DND-41 (cell line): ENCODE measurements at regions not wholly inside any gene's neighbourhood (a gene's known extent, or its start where the extent isn't known, plus 50 kb on each side); places are given as distances from the start of the nearest gene placed in this dataset.

Experiments
- ATAC-seq: fragments of 200-7000 bp; cut with Tn5 transposase; 3 replicates; pipeline ENCODE4 v1.9.1; 2021; ENCODE audit warnings: low read depth; ENCODE audit not compliant: insufficient read depth
- DNase-seq: peaks from one replicate; pipeline ENCODE4 v3.0.0-alpha.2; 2020
- H2AFZ ChIP-seq: 2 replicates; pipeline ENCODE4 v1.6.0; 2012; ENCODE audit warnings: low read depth, low read length
- H3K27ac ChIP-seq: 2 replicates; pipeline ENCODE4 v1.5.1; 2012; ENCODE audit warnings: low read length, inconsistent platforms
- H3K27me3 ChIP-seq: fragments of 200-600 bp; sonication (generic); 2 replicates; pipeline ENCODE4 v1.6.0; 2012; ENCODE audit warnings: low read length, mild to moderate bottlenecking, inconsistent platforms; ENCODE audit not compliant: insufficient read depth, poor library complexity
- H3K36me3 ChIP-seq: 2 replicates; pipeline ENCODE4 v1.5.1; 2012; ENCODE audit warnings: low read length, inconsistent platforms; ENCODE audit not compliant: insufficient read depth
- H3K4me1 ChIP-seq: 2 replicates; pipeline ENCODE4 v1.5.1; 2012; ENCODE audit warnings: mild to moderate bottlenecking, low read length; ENCODE audit not compliant: insufficient read depth
- H3K4me2 ChIP-seq: 2 replicates; pipeline ENCODE4 v1.6.0; 2012; ENCODE audit warnings: mild to moderate bottlenecking, moderate library complexity, low read length, inconsistent platforms; ENCODE audit not compliant: insufficient read depth
- H3K4me3 ChIP-seq, 2 experiments: fragments of 200-600 bp in 1 of 2; shearing (Covaris generic) in 1 of 2; 2 replicates each; pipeline ENCODE4 v1.5.1; 2012 to 2016; ENCODE audit warnings: inconsistent platforms in 2 of 2, low read length in 2 of 2, mild to moderate bottlenecking in 2 of 2, low read depth in 1 of 2, moderate library complexity in 1 of 2
- H3K79me2 ChIP-seq: 2 replicates; pipeline ENCODE4 v1.6.0; 2012; ENCODE audit warnings: low read length, inconsistent platforms; ENCODE audit not compliant: insufficient read depth
- H3K9ac ChIP-seq: 2 replicates; pipeline ENCODE4 v1.6.0; 2012; ENCODE audit warnings: low read depth, mild to moderate bottlenecking, inconsistent platforms, low read length, moderate library complexity
- H3K9me3 ChIP-seq: 2 replicates; pipeline ENCODE4 v1.5.1; 2012; ENCODE audit warnings: low read length, moderate library complexity, mild to moderate bottlenecking, inconsistent platforms; ENCODE audit not compliant: insufficient read depth, severe bottlenecking
- H4K20me1 ChIP-seq: 2 replicates; pipeline ENCODE4 v1.6.0; 2012; ENCODE audit warnings: low read length; ENCODE audit not compliant: insufficient read depth
- CTCF ChIP-seq: IDR thresholded peaks from 2 replicates; pipeline ENCODE4 v1.5.1; 2012; ENCODE audit warnings: borderline replicate concordance, low read length, moderate library complexity, mild to moderate bottlenecking; ENCODE audit not compliant: poor library complexity, severe bottlenecking; ENCODE audit errors: extremely low read depth
- EZH2 ChIP-seq: IDR thresholded peaks from 3 replicates; pipeline ENCODE4 v1.6.1; 2012; ENCODE audit warnings: borderline replicate concordance, low read depth, mild to moderate bottlenecking, moderate library complexity, low read length, inconsistent platforms; ENCODE audit not compliant: severe bottlenecking

- DNase-seq: no peak
- H3K79me2 ChIP-seq: no peaks in the 10 kb centered on the region
- no peak overlapping the region for H3K27ac ChIP-seq
- no peaks in the 10 kb centered on the region for H4K20me1 ChIP-seq
- H3K4me1 ChIP-seq: no peaks in the 10 kb centered on the region
- no peak overlapping the region for H3K4me2 ChIP-seq
- no peaks in the 10 kb centered on the region for H3K9me3 ChIP-seq
- no peaks in the 10 kb centered on the region for H3K36me3 ChIP-seq
- H3K27me3 ChIP-seq: peaks cover 3% of the 10 kb centered on the region
- TF ChIP-seq EZH2: no peak
- TF ChIP-seq CTCF: no peak
- H3K4me3 ChIP-seq: no peak overlapping the region
- no peak overlapping the region for H3K9ac ChIP-seq
- ATAC-seq: no peak
- H2AFZ ChIP-seq: no peak overlapping the region
Measured at GRCh38 chr9:21546949-21547348, 64.8 kb upstream of the IFNE start.

- no peak for DNase-seq
- H4K20me1 ChIP-seq: no peaks in the 10 kb centered on the region
- H3K36me3 ChIP-seq: no peaks in the 10 kb centered on the region
- no peak overlapping the region for H2AFZ ChIP-seq
- no peak for ATAC-seq
- H3K9me3 ChIP-seq: no peaks in the 10 kb centered on the region
- H3K27me3 ChIP-seq: peaks cover 3% of the 10 kb centered on the region
- H3K4me3 ChIP-seq: no peak overlapping the region
- H3K9ac ChIP-seq: no peak overlapping the region
- no peaks in the 10 kb centered on the region for H3K4me1 ChIP-seq
- no peaks in the 10 kb centered on the region for H3K79me2 ChIP-seq
- TF ChIP-seq CTCF: no peak
- TF ChIP-seq EZH2: no peak
- H3K27ac ChIP-seq: no peak overlapping the region
- no peak overlapping the region for H3K4me2 ChIP-seq
Measured at GRCh38 chr9:21549251-21549765, 67.2 kb upstream of the IFNE start.

GRCh38 chr9:21549890-21550289 lies 67.8 kb upstream of the IFNE start:
- H3K4me3 ChIP-seq: no peak overlapping the region
- H3K36me3 ChIP-seq: no peaks in the 10 kb centered on the region
- no peak overlapping the region for H3K27ac ChIP-seq
- DNase-seq: no peak
- no peak overlapping the region for H3K9ac ChIP-seq
- ATAC-seq: no peak
- no peaks in the 10 kb centered on the region for H3K9me3 ChIP-seq
- H2AFZ ChIP-seq: no peak overlapping the region
- H3K79me2 ChIP-seq: no peaks in the 10 kb centered on the region
- H3K4me1 ChIP-seq: no peaks in the 10 kb centered on the region
- H4K20me1 ChIP-seq: no peaks in the 10 kb centered on the region
- TF ChIP-seq EZH2 (no peak), CTCF (no peak)
- no peak overlapping the region for H3K4me2 ChIP-seq
- peaks cover 3% of the 10 kb centered on the region for H3K27me3 ChIP-seq

- H3K4me2 ChIP-seq: no peak overlapping the region
- DNase-seq (no peak), ATAC-seq (no peak)
- no peaks in the 10 kb centered on the region for H4K20me1 ChIP-seq
- H3K4me3 ChIP-seq: no peak overlapping the region
- no peak overlapping the region for H3K27ac ChIP-seq
- no peak overlapping the region for H3K9ac ChIP-seq
- no peaks in the 10 kb centered on the region for H3K4me1 ChIP-seq
- H2AFZ ChIP-seq: no peak overlapping the region
- no peaks in the 10 kb centered on the region for H3K36me3 ChIP-seq
- TF ChIP-seq EZH2: no peak
- no peaks in the 10 kb centered on the region for H3K79me2 ChIP-seq
- H3K9me3 ChIP-seq: no peaks in the 10 kb centered on the region
- H3K27me3 ChIP-seq: peaks cover 6% of the 10 kb centered on the region
Measured at GRCh38 chr9:21550392-21550791, 68.3 kb upstream of the IFNE start.
